ENCODE measurements at regions not wholly inside any gene's neighbourhood (a gene's known extent, or its start where the extent isn't known, plus 50 kb on each side); places are given as distances from the start of the nearest gene placed in this dataset.
"Not testable (repeated sequence)": the region's sequence is repeated elsewhere in the genome, so short reads cannot be mapped to it uniquely, and the experiment has no call there.

DNA sequence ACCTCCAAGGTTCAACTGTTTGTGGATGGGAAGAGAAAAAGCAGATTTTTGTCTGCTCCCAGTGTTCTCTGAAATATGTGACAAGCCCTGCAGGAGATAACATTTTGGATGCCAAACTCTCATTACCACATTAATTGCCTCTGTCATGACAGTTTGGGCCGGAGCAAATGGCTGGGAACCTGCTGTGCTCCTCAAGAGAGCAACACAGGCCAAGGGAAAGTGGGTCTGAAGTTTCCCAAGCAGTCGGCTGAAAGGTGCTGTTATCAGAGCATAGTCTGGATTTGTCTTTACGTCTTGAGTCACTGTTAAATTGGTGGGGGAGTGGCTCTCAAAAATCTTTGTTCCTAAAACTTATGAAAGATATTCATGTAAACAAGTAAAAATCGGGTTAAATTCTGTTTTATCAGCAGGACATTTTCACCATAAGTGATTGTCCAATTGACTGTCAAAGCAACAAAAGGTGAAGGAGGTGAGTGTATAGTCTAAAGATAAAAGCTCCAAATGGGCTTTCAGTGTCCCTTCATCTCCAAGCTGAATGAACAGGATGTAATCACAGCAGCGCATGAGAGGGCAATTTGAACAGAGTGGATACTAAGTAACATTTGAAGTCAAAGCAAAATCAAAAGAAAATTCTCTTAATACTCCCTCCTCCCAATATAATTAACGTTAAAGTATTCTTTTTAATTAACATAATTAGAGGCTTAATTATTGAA is 844.8 kb downstream of the PCDH17 start:
- DNase-seq (ENCODE audit: low spot score) = no peak
- TF ChIP-seq, protein P1, sequence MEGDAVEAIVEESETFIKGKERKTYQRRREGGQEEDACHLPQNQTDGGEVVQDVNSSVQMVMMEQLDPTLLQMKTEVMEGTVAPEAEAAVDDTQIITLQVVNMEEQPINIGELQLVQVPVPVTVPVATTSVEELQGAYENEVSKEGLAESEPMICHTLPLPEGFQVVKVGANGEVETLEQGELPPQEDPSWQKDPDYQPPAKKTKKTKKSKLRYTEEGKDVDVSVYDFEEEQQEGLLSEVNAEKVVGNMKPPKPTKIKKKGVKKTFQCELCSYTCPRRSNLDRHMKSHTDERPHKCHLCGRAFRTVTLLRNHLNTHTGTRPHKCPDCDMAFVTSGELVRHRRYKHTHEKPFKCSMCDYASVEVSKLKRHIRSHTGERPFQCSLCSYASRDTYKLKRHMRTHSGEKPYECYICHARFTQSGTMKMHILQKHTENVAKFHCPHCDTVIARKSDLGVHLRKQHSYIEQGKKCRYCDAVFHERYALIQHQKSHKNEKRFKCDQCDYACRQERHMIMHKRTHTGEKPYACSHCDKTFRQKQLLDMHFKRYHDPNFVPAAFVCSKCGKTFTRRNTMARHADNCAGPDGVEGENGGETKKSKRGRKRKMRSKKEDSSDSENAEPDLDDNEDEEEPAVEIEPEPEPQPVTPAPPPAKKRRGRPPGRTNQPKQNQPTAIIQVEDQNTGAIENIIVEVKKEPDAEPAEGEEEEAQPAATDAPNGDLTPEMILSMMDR (IDR thresholded peaks at IDR 0.05; ENCODE audit: extremely low read depth, missing control alignments) = no peak

DNA sequence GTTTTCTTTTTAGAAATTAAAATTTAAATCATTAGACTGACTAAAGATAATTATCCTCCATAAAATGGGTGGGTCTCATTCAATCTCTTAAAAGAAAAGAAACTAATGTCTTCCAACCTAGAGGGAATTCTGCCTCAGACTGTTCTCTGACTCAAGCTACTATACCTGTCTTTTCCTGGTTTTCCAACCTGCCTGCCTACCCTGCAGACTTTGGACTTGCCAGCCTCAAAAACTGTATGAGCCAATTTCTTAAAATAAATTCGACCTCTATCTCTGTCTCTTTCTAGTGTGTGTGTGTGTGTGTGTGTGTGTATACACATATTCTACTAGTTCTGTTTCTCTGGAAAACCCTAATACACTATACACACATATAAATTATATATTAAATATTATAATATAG is 847.3 kb downstream of the PCDH17 start:
- no peak for DNase-seq (ENCODE audit: low spot score)

DNA sequence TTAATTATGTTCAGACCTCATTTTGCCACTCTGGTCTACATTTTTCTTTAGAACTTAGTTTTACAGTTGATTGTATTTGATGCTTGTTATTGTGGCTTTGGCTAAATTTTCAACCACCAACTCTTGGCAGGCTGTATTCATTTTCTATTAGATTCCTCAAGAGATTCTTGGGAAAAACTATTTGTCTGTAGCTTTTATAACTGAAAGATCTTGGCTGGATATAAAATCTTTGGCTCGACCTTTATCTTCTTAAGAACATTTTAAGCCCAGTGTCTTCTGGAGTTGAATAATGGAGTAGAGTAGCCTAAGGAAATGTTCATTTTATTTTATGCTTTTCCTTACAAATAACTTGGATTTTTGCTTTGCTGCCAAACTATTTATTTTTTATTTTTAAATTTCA is 848.5 kb downstream of the PCDH17 start:
- DNase-seq (ENCODE audit: low spot score) = no peak
- TF ChIP-seq, protein P1 (IDR thresholded peaks at IDR 0.05; ENCODE audit: extremely low read depth, missing control alignments) = no peak

More for the DNA sequence above, 847.3 kb downstream of the PCDH17 start:
- TF ChIP-seq, protein P1 (IDR thresholded peaks at IDR 0.05; ENCODE audit: extremely low read depth, missing control alignments) = no peak

DNA sequence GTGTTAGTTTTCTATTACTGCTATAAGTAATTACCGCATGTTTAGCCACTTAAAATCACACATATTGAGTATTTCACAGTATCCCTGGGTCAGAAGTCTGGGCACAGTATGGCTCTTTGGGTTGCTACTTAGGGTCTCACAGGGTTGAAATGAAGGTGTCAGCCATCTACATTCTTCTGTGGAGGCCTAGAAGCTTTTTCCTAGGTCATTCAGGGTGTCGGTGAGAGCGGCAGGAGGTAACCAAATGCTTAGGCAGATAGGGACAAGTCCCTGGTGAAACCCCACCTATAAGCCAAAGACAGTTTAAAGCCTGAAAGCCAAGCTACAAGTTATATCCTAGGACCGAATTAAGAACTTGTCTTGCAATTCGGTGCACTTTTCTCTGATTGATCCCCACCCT is 856.7 kb downstream of the PCDH17 start:
- no peak for DNase-seq (ENCODE audit: low spot score)
- TF ChIP-seq, protein P1 (IDR thresholded peaks at IDR 0.05; ENCODE audit: extremely low read depth, missing control alignments) = no peak

DNA sequence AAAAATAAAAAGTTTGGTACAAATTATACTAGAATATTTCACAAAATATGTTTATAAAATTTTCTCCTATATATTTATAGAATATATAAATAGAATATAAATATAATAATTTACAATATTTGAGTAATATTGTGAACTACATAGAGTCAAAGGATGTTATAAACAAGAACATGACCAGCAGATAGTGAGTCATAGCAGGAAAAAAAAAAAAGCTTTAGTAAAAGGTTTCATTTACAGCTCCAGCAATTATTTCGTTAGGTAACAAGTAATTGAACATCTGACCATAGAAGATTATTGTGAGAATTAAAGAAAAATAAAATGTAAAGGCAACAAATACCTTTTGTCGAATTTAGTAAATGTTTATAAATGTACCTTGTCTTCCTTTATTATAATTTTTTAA is 864.1 kb downstream of the PCDH17 start:
- TF ChIP-seq, protein P1 (IDR thresholded peaks at IDR 0.05; ENCODE audit: extremely low read depth, missing control alignments) = no peak
- no peak for DNase-seq (ENCODE audit: low spot score)

DNA sequence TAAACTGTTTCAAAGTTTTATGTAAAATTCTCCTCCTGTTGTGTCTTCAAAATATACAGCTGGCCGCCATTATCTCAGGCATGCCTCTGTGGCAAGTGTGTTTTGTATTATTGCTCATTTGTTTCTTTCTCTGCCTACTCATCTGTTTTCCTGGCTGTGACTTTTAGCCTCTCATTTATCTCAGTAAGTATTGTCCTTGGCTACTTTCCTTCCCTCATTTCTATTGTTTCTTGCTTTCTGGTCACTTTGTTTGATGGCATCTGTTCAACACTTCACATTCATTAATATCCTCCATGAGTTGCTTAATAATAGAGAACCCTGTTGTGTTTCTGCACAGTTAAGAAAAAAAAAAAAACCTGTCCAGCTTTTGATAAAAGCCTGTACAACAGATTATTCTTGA is 869.4 kb downstream of the PCDH17 start:
- no peak for DNase-seq (ENCODE audit: low spot score)
- TF ChIP-seq, protein P1 (IDR thresholded peaks at IDR 0.05; ENCODE audit: extremely low read depth, missing control alignments) = no peak

DNA sequence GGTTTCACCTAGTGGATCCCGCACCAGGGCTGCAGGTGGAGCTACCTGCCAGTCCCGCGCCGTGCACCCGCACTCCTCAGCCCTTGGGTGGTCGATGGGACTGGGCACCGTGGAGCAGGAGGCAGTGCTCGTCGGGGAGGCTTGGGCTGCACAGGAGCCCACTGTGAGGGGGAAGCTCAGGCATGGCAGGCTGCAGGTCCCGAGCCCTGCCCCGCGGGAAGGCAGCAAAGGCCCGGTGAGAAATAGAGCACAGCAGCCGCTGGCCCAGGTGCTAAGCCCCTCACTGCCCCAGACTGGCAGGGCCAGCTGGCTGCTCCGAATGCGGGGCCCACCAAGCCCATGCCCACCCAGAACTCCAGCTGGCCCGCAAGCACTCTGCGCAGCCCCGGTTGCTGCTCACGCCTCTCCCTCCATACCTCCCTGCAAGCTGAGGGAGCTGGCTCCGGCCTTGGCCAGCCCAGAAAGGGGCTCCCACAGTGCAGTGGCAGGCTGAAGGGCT is 872.7 kb downstream of the PCDH17 start:
- not testable (repeated sequence) for DNase-seq (ENCODE audit: low spot score)

DNA sequence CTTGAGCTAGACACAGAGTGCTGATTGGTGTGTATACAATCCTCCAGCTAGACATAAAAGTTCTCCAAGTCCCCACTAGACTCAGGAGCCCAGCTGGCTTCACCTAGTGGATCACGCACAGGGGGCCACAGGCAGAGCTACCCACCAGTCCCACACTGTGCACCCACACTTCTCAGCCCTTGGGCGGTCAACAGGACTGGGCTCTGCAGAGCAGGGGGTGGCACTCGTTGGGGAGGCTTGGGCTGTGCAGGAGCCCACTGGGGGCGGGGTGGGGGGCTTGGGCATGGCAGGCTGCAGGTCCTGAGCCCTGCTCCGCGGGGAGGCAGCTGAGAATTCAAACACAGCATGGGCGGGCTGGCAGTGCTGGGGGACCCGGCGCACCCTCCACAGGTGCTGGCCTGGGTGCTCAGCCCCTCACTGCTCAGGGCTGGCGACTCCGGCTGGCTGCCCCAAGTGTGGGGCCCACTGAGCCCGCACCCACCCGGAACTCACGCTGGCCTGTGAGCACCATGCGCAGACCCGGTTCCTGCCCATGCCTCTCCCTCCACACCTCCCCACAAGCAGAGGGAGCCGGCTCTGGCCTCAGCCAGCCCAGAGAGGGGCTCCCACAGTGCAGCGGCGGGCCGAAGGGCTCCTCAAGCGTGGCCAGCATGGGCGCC is 873.8 kb downstream of the PCDH17 start:
- not testable (repeated sequence) for DNase-seq (ENCODE audit: low spot score)
